Endothelial cell of umbilical vein (primary cell): ENCODE measurements at regions not wholly inside any gene's neighbourhood (a gene's known extent, or its start where the extent isn't known, plus 50 kb on each side); places are given as distances from the start of the nearest gene placed in this dataset.

Experiments used
- BruUV-seq: library from RNA; stranded (reverse); fragments of 400-500 nt; replicated peaks from 2 replicates; lab custom pipeline; 2021; lab: Mats Ljungman, UMichigan
- CTCF ChIA-PET: fragments of 300-600, 350-600 bp; sonication (Branson Sonifier 250); formaldehyde crosslinking; loops from one replicate; lab custom pipeline; 2021; ENCODE audit warnings: antibody characterized with exemption, inconsistent platforms; lab: Charles Lee
- POLR2A ChIA-PET: fragments of 300-600, 350-600 bp; sonication (Branson Sonifier 250); formaldehyde crosslinking; loops from one replicate; lab custom pipeline; 2021; ENCODE audit warnings: antibody characterized with exemption, inconsistent platforms; lab: Charles Lee
- DNase-seq: peaks from one replicate; pipeline ENCODE4 v3.0.0-alpha.2; 2011; ENCODE audit warnings: low read depth, low spot score
- FAIRE-seq: peaks from 2 replicates; lab custom pipeline; 2011; peaks lifted over from hg19 to GRCh38; lab: Jason Lieb, UNC
- H2AFZ ChIP-seq: 2 replicates; pipeline ENCODE4 v1.6.0; 2012; ENCODE audit warnings: low read depth, low read length, control low read depth, inconsistent platforms
- H3K27ac ChIP-seq: 2 replicates; pipeline ENCODE4 v1.5.1; 2011; ENCODE audit warnings: low read depth, mild to moderate bottlenecking, control low read depth, low read length, moderate library complexity; ENCODE audit not compliant: insufficient read depth
- H3K27me3 ChIP-seq, 2 experiments: 2 replicates each; pipeline versions ENCODE4 v1.6.0 to v1.6.1; 2011; ENCODE audit warnings: low read length in 2 of 2, mixed read lengths in 1 of 2; ENCODE audit not compliant: control insufficient read depth in 2 of 2, insufficient read depth in 2 of 2
- H3K36me3 ChIP-seq, 2 experiments: 2 replicates in 1 of 2; 3 replicates in 1 of 2; pipeline ENCODE4 v1.5.1; 2011; ENCODE audit warnings: low read length in 2 of 2, mild to moderate bottlenecking in 1 of 2, moderate library complexity in 1 of 2; ENCODE audit not compliant: control insufficient read depth in 2 of 2, insufficient read depth in 2 of 2; ENCODE audit errors: extremely low read depth in 1 of 2
- H3K4me1 ChIP-seq: 3 replicates; pipeline ENCODE4 v1.5.1; 2011; ENCODE audit warnings: mild to moderate bottlenecking, low read length; ENCODE audit not compliant: control insufficient read depth, insufficient read depth; ENCODE audit errors: extremely low read depth
- H3K4me2 ChIP-seq: 2 replicates; pipeline ENCODE4 v1.6.1; 2011; ENCODE audit warnings: low read length, control low read depth, mixed read lengths; ENCODE audit not compliant: insufficient read depth
- H3K4me3 ChIP-seq, 3 experiments: fragments of 200-600 bp in 1 of 3; sonication (generic), shearing (Covaris generic) in 1 of 3; replicated peaks in 1 of 3; 2 replicates each; pipeline ENCODE4 v1.5.1; 2011 to 2016; ENCODE audit warnings: control low read depth in 3 of 3, low read length in 3 of 3, mild to moderate bottlenecking in 2 of 3, inconsistent platforms in 1 of 3, low read depth in 1 of 3, moderate library complexity in 1 of 3; ENCODE audit not compliant: insufficient read depth in 1 of 3
- H3K79me2 ChIP-seq: 2 replicates; pipeline ENCODE4 v1.6.0; 2012; ENCODE audit warnings: low read length, inconsistent platforms; ENCODE audit not compliant: control insufficient read depth, insufficient read depth
- H3K9ac ChIP-seq: replicated peaks from 2 replicates; pipeline ENCODE3; 2011; ENCODE audit warnings: low read length, control low read depth; ENCODE audit not compliant: insufficient read depth; ENCODE audit errors: extremely low read depth
- H3K9me1 ChIP-seq: replicated peaks from 3 replicates; pipeline ENCODE4 v1.6.0; 2011; ENCODE audit warnings: mild to moderate bottlenecking, low read length; ENCODE audit not compliant: control insufficient read depth, insufficient read depth; ENCODE audit errors: extremely low read depth
- H3K9me3 ChIP-seq: replicated peaks from 2 replicates; pipeline ENCODE4 v1.5.1; 2012; ENCODE audit warnings: low read length, inconsistent platforms; ENCODE audit not compliant: control insufficient read depth, insufficient read depth
- H4K20me1 ChIP-seq: replicated peaks from 2 replicates; pipeline ENCODE3; 2011; ENCODE audit warnings: mild to moderate bottlenecking, low read length; ENCODE audit not compliant: control insufficient read depth, insufficient read depth; ENCODE audit errors: extremely low read depth
- CTCF ChIP-seq, 2 donors: IDR thresholded peaks; 1 replicate in 1 of 2; 2 replicates in 1 of 2; pipeline ENCODE4 v1.5.1; 2011; ENCODE audit warnings: low read length in 2 of 2, mild to moderate bottlenecking in 2 of 2, moderate library complexity in 2 of 2, control low read depth in 1 of 2, inconsistent platforms in 1 of 2, low read depth in 1 of 2; ENCODE audit not compliant: insufficient read depth in 1 of 2; ENCODE audit errors: extremely low read depth in 1 of 2
- EZH2 ChIP-seq: IDR thresholded peaks from 2 replicates; pipeline ENCODE4 v1.6.1; 2012; ENCODE audit warnings: borderline replicate concordance, low read depth, mild to moderate bottlenecking, moderate library complexity, low read length, inconsistent platforms; ENCODE audit not compliant: severe bottlenecking
- FOS ChIP-seq: IDR thresholded peaks from 2 replicates; pipeline ENCODE4 v1.6.1; 2011; ENCODE audit warnings: mild to moderate bottlenecking, low read length, moderate library complexity, borderline replicate concordance; ENCODE audit not compliant: insufficient read depth
- GATA2 ChIP-seq: IDR thresholded peaks from 2 replicates; pipeline ENCODE4 v1.7.0; 2011; ENCODE audit warnings: low read depth, mild to moderate bottlenecking, moderate library complexity, mixed read lengths, low read length; ENCODE audit not compliant: insufficient read length, insufficient read depth
- JUN ChIP-seq: IDR thresholded peaks from 2 replicates; pipeline ENCODE4 v1.6.1; 2011; ENCODE audit warnings: borderline replicate concordance, low read depth; ENCODE audit not compliant: insufficient read length, insufficient read depth
- MAX ChIP-seq: IDR thresholded peaks from 2 replicates; pipeline ENCODE4 v1.6.1; 2011; ENCODE audit not compliant: insufficient read depth, insufficient read length
- MYC ChIP-seq: IDR thresholded peaks from one replicate; pipeline ENCODE4 v1.6.1; 2011; ENCODE audit warnings: mild to moderate bottlenecking, low read depth, low read length
- POLR2A ChIP-seq: IDR thresholded peaks from 2 replicates; pipeline ENCODE4 v1.6.1; 2012; ENCODE audit warnings: low read depth, mild to moderate bottlenecking, control low read depth, low read length
- POLR2AphosphoS5 ChIP-seq: IDR thresholded peaks from 2 replicates; pipeline ENCODE4 v1.6.1; 2012; ENCODE audit warnings: low read depth, mild to moderate bottlenecking, control low read depth, low read length, moderate library complexity; ENCODE audit not compliant: insufficient read depth
- dilution Hi-C: fragments of 300-500 bp; cut with MboI; formaldehyde crosslinking; loops from one replicate; pipeline ENCODE4 v1.15.0; 2019; ENCODE audit warnings: low sequenced_read_pairs; ENCODE audit not compliant: extremely low pct_ligation_motif_present
- intact Hi-C: fragments of 100-400 bp; cut with micrococcal nuclease; formaldehyde crosslinking; loops from one replicate; pipeline ENCODE4 v1.10.0; 2022

DNA sequence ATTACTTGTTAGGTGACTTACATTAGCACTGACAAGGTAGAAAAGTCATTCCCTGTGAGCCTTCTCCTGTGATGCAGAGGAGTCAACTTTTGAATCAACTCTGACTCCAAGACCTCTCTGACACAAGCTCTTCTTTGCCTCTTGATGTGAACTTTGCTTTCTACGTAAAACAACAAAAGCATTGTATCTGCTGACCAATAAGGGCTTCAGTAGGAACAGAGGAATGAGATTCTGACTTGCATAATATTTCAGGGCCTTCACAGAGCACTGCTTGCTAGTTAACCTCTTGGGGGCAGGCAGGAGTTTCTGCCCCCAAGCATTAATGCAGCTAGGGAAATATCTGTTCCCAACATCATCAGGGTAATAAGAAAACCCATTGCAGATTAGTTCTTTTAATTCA lies 791.5 kb downstream of the BCL11A start:
- H3K4me1 ChIP-seq = no peaks in the 10 kb centered on the region
- TF ChIP-seq MYC = no peak
- no peak for TF ChIP-seq MAX
- no peak for TF ChIP-seq EZH2
- no peak for TF ChIP-seq FOS
- TF ChIP-seq POLR2AphosphoS5 = no peak
- no peak for TF ChIP-seq CTCF (IDR thresholded peaks at IDR 0.05; ENCODE audit: extremely low read depth in 1 of 2, insufficient read depth in 1 of 2, low read depth in 1 of 2, low read length in 2 of 2)
- no peak for TF ChIP-seq JUN
- no peak for TF ChIP-seq POLR2A
- no peak for TF ChIP-seq GATA2
- H2AFZ ChIP-seq = no peak overlapping the region
- dilution Hi-C loops (no loop called here), intact Hi-C loops (no loop called here)
- H3K36me3 ChIP-seq = no peaks in the 10 kb centered on the region
- DNase-seq (no peak), FAIRE-seq (no peak)
- no peaks in the 10 kb centered on the region for H3K9me1 ChIP-seq
- no TSS peak for BruUV-seq
- H3K79me2 ChIP-seq = no peaks in the 10 kb centered on the region
- H4K20me1 ChIP-seq = no peaks in the 10 kb centered on the region
- H3K4me2 ChIP-seq = no peak overlapping the region
- H3K27me3 ChIP-seq = no peaks in the 10 kb centered on the region
- H3K9me3 ChIP-seq = peaks cover 6% of the 10 kb centered on the region
- no peak overlapping the region for H3K27ac ChIP-seq
- ChIA-PET POLR2A (no interaction called here), CTCF (no interaction called here)
- no peak overlapping the region for H3K9ac ChIP-seq
- no peak overlapping the region for H3K4me3 ChIP-seq
